Muscle layer of duodenum (tissue), 2 donors: ENCODE measurements at regions not wholly inside any gene's neighbourhood (a gene's known extent, or its start where the extent isn't known, plus 50 kb on each side); places are given as distances from the start of the nearest gene placed in this dataset.
A peak's percentile ranks its signal among the peaks of the same experiment; 100 is the strongest.

Experiments
- H3K27ac ChIP-seq: one replicate; pipeline ENCODE4 v1.7.0; 2013; ENCODE audit warnings: mild to moderate bottlenecking, low read length
- H3K27me3 ChIP-seq: one replicate; pipeline ENCODE4 v1.7.0; 2013; ENCODE audit warnings: low read depth, mild to moderate bottlenecking, control low read depth, low read length
- H3K36me3 ChIP-seq, 2 donors: one replicate each; pipeline ENCODE4 v1.7.0; 2013; ENCODE audit warnings: low read length in 2 of 2, control low read depth in 1 of 2, mild to moderate bottlenecking in 1 of 2; ENCODE audit not compliant: insufficient read depth in 2 of 2, control insufficient read depth in 1 of 2
- H3K4me1 ChIP-seq, 2 donors: one replicate each; pipeline ENCODE4 v1.7.0; 2013; ENCODE audit warnings: low read length in 2 of 2, mild to moderate bottlenecking in 2 of 2, control low read depth in 1 of 2, moderate library complexity in 1 of 2; ENCODE audit not compliant: insufficient read depth in 2 of 2, control insufficient read depth in 1 of 2
- H3K4me3 ChIP-seq, 2 donors: one replicate each; pipeline ENCODE4 v1.7.0; 2013; ENCODE audit warnings: low read length in 2 of 2, low read depth in 1 of 2, mild to moderate bottlenecking in 1 of 2
- H3K9me3 ChIP-seq, 2 donors: one replicate each; pipeline ENCODE4 v1.7.0; 2013; ENCODE audit warnings: low read length in 2 of 2, control low read depth in 1 of 2, mild to moderate bottlenecking in 1 of 2; ENCODE audit not compliant: control insufficient read depth in 1 of 2
- donor health status: healthy.

- peaks cover 4% of the 10 kb centered on the region in 2 donors for H3K4me1 ChIP-seq
- H3K27ac ChIP-seq = peak overlapping the region; percentile 41
- peaks cover 0 to 4% of the 10 kb centered on the region in 2 donors for H3K9me3 ChIP-seq
- no peak overlapping the region for H3K4me3 ChIP-seq
- H3K27me3 ChIP-seq = no peaks in the 10 kb centered on the region
- H3K36me3 ChIP-seq = no peaks in the 10 kb centered on the region
Measured at GRCh38 chr3:64291956-64292355, 66.7 kb upstream of the PRICKLE2 start.

- no peaks in the 10 kb centered on the region for H3K9me3 ChIP-seq
- peak overlapping the region; percentile 32 for H3K27ac ChIP-seq
- H3K27me3 ChIP-seq = no peaks in the 10 kb centered on the region
- H3K4me1 ChIP-seq = peaks cover 4% of the 10 kb centered on the region in 2 donors
- H3K4me3 ChIP-seq = no peak overlapping the region
- no peaks in the 10 kb centered on the region for H3K36me3 ChIP-seq
Measured at GRCh38 chr3:64291345-64291744, 66.1 kb upstream of the PRICKLE2 start.

- no peaks in the 10 kb centered on the region for H3K9me3 ChIP-seq
- no peaks in the 10 kb centered on the region for H3K27me3 ChIP-seq
- H3K36me3 ChIP-seq = no peaks in the 10 kb centered on the region
- H3K27ac ChIP-seq = peak overlapping the region; percentile 32
- peaks cover 4% of the 10 kb centered on the region in 2 donors for H3K4me1 ChIP-seq
- no peak overlapping the region for H3K4me3 ChIP-seq
Measured at GRCh38 chr3:64290864-64291263, 65.6 kb upstream of the PRICKLE2 start.

GRCh38 chr3:64290161-64290560 lies 64.9 kb upstream of the PRICKLE2 start:
- Histone ChIP-seq H3K9me3 (no peaks in the 10 kb centered on the region), H3K27me3 (no peaks in the 10 kb centered on the region), H3K4me1 (peaks cover under 1 to 4% of the 10 kb centered on the region in 2 donors), H3K36me3 (no peaks in the 10 kb centered on the region), H3K4me3 (no peak overlapping the region), H3K27ac (no peak overlapping the region)

GRCh38 chr3:64289622-64290021 lies 64.4 kb upstream of the PRICKLE2 start:
- Histone ChIP-seq H3K9me3 (no peaks in the 10 kb centered on the region), H3K4me1 (peaks cover 0 to 4% of the 10 kb centered on the region in 2 donors), H3K27ac (no peak overlapping the region), H3K36me3 (no peaks in the 10 kb centered on the region), H3K27me3 (no peaks in the 10 kb centered on the region), H3K4me3 (no peak overlapping the region)

- H3K27ac ChIP-seq = no peak overlapping the region
- no peaks in the 10 kb centered on the region for H3K27me3 ChIP-seq
- H3K9me3 ChIP-seq = no peaks in the 10 kb centered on the region
- no peaks in the 10 kb centered on the region for H3K4me1 ChIP-seq
- H3K4me3 ChIP-seq = no peak overlapping the region
- no peaks in the 10 kb centered on the region for H3K36me3 ChIP-seq
Measured at GRCh38 chr3:64278625-64279024, 53.4 kb upstream of the PRICKLE2 start.

GRCh38 chr3:64276131-64276530 lies 50.9 kb upstream of the PRICKLE2 start:
- Histone ChIP-seq H3K9me3 (no peaks in the 10 kb centered on the region), H3K27me3 (no peaks in the 10 kb centered on the region), H3K4me3 (no peak overlapping the region), H3K27ac (no peak overlapping the region), H3K4me1 (no peaks in the 10 kb centered on the region), H3K36me3 (no peaks in the 10 kb centered on the region)
